Panc1 (cell line): ENCODE measurements at regions not wholly inside any gene's neighbourhood (a gene's known extent, or its start where the extent isn't known, plus 50 kb on each side); places are given as distances from the start of the nearest gene placed in this dataset.

Experiments used
- ATAC-seq: fragments of 200-7000 bp; cut with Tn5 transposase; 2 replicates; pipeline ENCODE4 v1.9.1; 2020; ENCODE audit warnings: mild to moderate bottlenecking, moderate library complexity
- BruUV-seq: library from RNA; stranded (reverse); fragments of 400-500 nt; replicated peaks from 2 replicates; lab custom pipeline; 2021; lab: Mats Ljungman, UMichigan
- CTCF ChIA-PET: fragments of 300-600 bp; sonication (Branson Sonifier 250); formaldehyde crosslinking; loops from one replicate; lab custom pipeline; 2022; ENCODE audit warnings: antibody characterized with exemption; lab: Charles Lee
- POLR2A ChIA-PET: fragments of 300-600 bp; sonication (Branson Sonifier 250); formaldehyde crosslinking; loops from one replicate; lab custom pipeline; 2022; ENCODE audit warnings: antibody characterized with exemption; lab: Charles Lee
- DNase-seq: peaks from one replicate; pipeline ENCODE4 v3.0.0-alpha.2; 2010; ENCODE audit warnings: low read depth, low spot score
- H3K27ac ChIP-seq: 2 replicates; pipeline ENCODE4 v1.5.1; 2011; ENCODE audit warnings: mild to moderate bottlenecking, low read length, inconsistent platforms
- H3K27me3 ChIP-seq: fragments of 200-500 bp; sonication (Bioruptor generic); 2 replicates; pipeline ENCODE4 v1.6.0; 2014; ENCODE audit warnings: low read length, inconsistent platforms; ENCODE audit not compliant: control insufficient read depth, insufficient read depth
- H3K36me3 ChIP-seq: fragments of 200-500 bp; sonication (Bioruptor generic); 2 replicates; pipeline ENCODE4 v1.5.1; 2014; ENCODE audit warnings: inconsistent platforms, mild to moderate bottlenecking, low read length, moderate library complexity; ENCODE audit not compliant: control insufficient read depth, insufficient read depth
- H3K4me1 ChIP-seq: 2 replicates; pipeline ENCODE4 v1.5.1; 2011; ENCODE audit warnings: inconsistent platforms, mild to moderate bottlenecking, low read length, moderate library complexity; ENCODE audit not compliant: control insufficient read depth, insufficient read depth
- H3K4me3 ChIP-seq, 2 experiments: 2 replicates each; pipeline ENCODE4 v1.5.1; 2011 to 2012; ENCODE audit warnings: low read depth in 2 of 2, low read length in 2 of 2, mild to moderate bottlenecking in 2 of 2, inconsistent platforms in 1 of 2, moderate library complexity in 1 of 2
- H3K9me3 ChIP-seq: fragments of 200-500 bp; sonication (Bioruptor generic); 2 replicates; pipeline ENCODE4 v1.5.1; 2014; ENCODE audit warnings: low read depth, mild to moderate bottlenecking, inconsistent platforms, low read length, moderate library complexity; ENCODE audit not compliant: control insufficient read depth, insufficient read depth
- POLR2AphosphoS5 ChIP-seq: IDR thresholded peaks from 2 replicates; pipeline ENCODE4 v1.6.1; 2012; ENCODE audit warnings: mild to moderate bottlenecking, low read depth, low read length, moderate library complexity
- REST ChIP-seq, 2 experiments: IDR thresholded peaks; 2 replicates each; pipeline ENCODE4 v1.6.1; 2011 to 2012; ENCODE audit warnings: low read depth in 2 of 2, control low read depth in 1 of 2, low read length in 1 of 2, mild to moderate bottlenecking in 1 of 2, moderate library complexity in 1 of 2; ENCODE audit not compliant: insufficient read depth in 1 of 2
- SIN3A ChIP-seq: IDR thresholded peaks from 2 replicates; pipeline ENCODE4 v1.6.1; 2012; ENCODE audit warnings: low read depth, mild to moderate bottlenecking, low read length, moderate library complexity, borderline replicate concordance; ENCODE audit not compliant: insufficient read depth
- TCF7L2 ChIP-seq: IDR thresholded peaks from 2 replicates; pipeline ENCODE4 v1.6.1; 2011; ENCODE audit warnings: mild to moderate bottlenecking, low read depth, low read length, inconsistent platforms
- in situ Hi-C: cut with HindIII; loops from 2 replicates; pipeline ENCODE4 v1.10.0; 2016; ENCODE audit warnings: low sequenced_read_pairs, low pct_unique_long_range_greater_than_20kb
- intact Hi-C: fragments of 100-400 bp; cut with micrococcal nuclease; formaldehyde crosslinking; loops from one replicate; pipeline ENCODE4 v1.10.0; 2022; ENCODE audit not compliant: unreplicated experiment
- TF ChIP-seq, protein P1 (sequence below): fragments of 450-650 bp; IDR thresholded peaks from 2 replicates; pipeline ENCODE4 v1.5.1; 2017; ENCODE audit warnings: mild to moderate bottlenecking

DNA sequence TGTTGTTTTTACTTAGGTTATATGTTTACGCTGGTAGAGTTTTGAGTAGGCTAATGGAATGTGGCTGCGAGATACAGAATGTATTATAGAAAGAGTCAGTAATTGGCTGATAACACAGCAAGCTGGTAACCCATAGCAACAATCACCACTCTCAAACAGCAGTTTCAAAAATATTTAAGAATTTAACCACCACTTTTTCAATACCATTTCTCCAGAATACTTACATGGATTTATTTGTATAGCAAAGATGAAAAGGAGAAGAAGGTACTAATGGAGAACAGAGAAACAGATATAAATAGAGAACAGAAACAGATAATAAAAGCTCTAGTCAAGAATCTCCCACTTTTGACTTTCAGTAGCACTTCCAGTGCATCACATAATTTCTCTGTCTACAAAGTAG is 188.3 kb upstream of the SLC39A10 start:
- H3K36me3 ChIP-seq: no peaks in the 10 kb centered on the region
- TF ChIP-seq POLR2AphosphoS5: no peak
- TF ChIP-seq TCF7L2: no peak
- no peak for TF ChIP-seq REST (IDR thresholded peaks at IDR 0.05; ENCODE audit: insufficient read depth in 1 of 2, low read depth in 2 of 2, low read length in 1 of 2)
- TF ChIP-seq, protein P1, sequence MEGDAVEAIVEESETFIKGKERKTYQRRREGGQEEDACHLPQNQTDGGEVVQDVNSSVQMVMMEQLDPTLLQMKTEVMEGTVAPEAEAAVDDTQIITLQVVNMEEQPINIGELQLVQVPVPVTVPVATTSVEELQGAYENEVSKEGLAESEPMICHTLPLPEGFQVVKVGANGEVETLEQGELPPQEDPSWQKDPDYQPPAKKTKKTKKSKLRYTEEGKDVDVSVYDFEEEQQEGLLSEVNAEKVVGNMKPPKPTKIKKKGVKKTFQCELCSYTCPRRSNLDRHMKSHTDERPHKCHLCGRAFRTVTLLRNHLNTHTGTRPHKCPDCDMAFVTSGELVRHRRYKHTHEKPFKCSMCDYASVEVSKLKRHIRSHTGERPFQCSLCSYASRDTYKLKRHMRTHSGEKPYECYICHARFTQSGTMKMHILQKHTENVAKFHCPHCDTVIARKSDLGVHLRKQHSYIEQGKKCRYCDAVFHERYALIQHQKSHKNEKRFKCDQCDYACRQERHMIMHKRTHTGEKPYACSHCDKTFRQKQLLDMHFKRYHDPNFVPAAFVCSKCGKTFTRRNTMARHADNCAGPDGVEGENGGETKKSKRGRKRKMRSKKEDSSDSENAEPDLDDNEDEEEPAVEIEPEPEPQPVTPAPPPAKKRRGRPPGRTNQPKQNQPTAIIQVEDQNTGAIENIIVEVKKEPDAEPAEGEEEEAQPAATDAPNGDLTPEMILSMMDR: no peak
- no peak for TF ChIP-seq SIN3A
- in situ Hi-C loops (no loop called here), intact Hi-C loops (no loop called here)
- H3K27ac ChIP-seq: no peak overlapping the region
- BruUV-seq: no TSS peak
- H3K4me1 ChIP-seq: no peaks in the 10 kb centered on the region
- H3K4me3 ChIP-seq: no peak overlapping the region
- CTCF ChIA-PET: no interaction called here
- POLR2A ChIA-PET: no interaction called here
- DNase-seq (no peak), ATAC-seq (no peak)
- H3K27me3 ChIP-seq: no peaks in the 10 kb centered on the region
- H3K9me3 ChIP-seq: peaks cover 10% of the 10 kb centered on the region; the same call in 1 of the 2 replicates

DNA sequence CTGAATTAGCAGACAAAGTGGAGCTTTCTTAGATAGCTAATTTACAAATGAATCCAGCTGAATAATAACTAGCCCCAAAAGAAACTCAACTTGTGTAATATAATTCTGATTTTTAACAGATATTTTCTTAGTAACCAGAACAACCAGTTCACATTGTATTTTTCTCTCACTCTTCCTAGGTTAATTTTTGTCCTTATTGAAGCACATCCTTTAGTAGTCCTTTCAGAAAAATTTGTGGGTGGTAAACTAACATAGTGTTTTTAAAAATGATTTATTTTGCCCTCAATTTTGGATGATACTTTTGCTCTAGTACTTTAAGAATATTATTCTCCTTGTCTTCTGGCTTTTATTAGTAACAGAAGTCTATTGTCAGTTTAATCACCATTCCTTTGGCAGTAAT is 190.6 kb upstream of the SLC39A10 start:
- H3K27me3 ChIP-seq: no peaks in the 10 kb centered on the region
- in situ Hi-C loops (no loop called here), intact Hi-C loops (no loop called here)
- CTCF ChIA-PET: no interaction called here
- H3K9me3 ChIP-seq: peaks cover 10% of the 10 kb centered on the region; the same call in 1 of the 2 replicates
- H3K36me3 ChIP-seq: no peaks in the 10 kb centered on the region
- no peak overlapping the region for H3K27ac ChIP-seq
- H3K4me1 ChIP-seq: no peaks in the 10 kb centered on the region
- no peak for TF ChIP-seq SIN3A
- no peak for TF ChIP-seq TCF7L2
- TF ChIP-seq POLR2AphosphoS5: no peak
- no peak for TF ChIP-seq REST (IDR thresholded peaks at IDR 0.05; ENCODE audit: insufficient read depth in 1 of 2, low read depth in 2 of 2, low read length in 1 of 2)
- TF ChIP-seq, protein P1: no peak
- DNase-seq (no peak), ATAC-seq (no peak)
- no peak overlapping the region for H3K4me3 ChIP-seq
- BruUV-seq: no TSS peak
- POLR2A ChIA-PET: no interaction called here
